ENCODE measurements at regions not wholly inside any gene's neighbourhood (a gene's known extent, or its start where the extent isn't known, plus 50 kb on each side); places are given as distances from the start of the nearest gene placed in this dataset.
"Not testable (repeated sequence)": the region's sequence is repeated elsewhere in the genome, so short reads cannot be mapped to it uniquely, and the experiment has no call there.

DNA sequence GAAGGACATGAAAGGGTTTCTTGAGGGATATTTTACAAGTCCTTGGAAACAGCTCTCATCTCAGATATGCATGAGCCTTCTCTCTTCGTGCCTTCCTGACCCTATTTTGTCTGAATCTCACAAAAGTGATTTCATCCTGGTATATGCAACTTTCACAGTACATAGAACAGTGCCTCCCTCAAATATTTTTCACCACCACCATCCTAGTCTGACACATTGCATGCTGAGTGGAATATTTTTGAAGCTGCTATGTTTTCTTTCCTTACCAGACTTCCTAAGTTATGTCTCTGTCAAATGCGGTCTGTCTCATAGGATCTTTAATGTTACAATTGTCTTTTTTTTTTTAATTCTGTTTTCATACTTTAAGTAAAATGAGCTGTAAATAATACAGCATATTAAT is 673.3 kb upstream of the LRRN3 start:
- no peak overlapping the region for H3K27ac ChIP-seq
- TF ChIP-seq POLR2A (IDR thresholded peaks at IDR 0.05) (no peak), POLR2AphosphoS5 (IDR thresholded peaks at IDR 0.05; ENCODE audit: insufficient read depth in 1 of 2, low read depth in 1 of 2) (no peak)
- TF ChIP-seq, protein P1, sequence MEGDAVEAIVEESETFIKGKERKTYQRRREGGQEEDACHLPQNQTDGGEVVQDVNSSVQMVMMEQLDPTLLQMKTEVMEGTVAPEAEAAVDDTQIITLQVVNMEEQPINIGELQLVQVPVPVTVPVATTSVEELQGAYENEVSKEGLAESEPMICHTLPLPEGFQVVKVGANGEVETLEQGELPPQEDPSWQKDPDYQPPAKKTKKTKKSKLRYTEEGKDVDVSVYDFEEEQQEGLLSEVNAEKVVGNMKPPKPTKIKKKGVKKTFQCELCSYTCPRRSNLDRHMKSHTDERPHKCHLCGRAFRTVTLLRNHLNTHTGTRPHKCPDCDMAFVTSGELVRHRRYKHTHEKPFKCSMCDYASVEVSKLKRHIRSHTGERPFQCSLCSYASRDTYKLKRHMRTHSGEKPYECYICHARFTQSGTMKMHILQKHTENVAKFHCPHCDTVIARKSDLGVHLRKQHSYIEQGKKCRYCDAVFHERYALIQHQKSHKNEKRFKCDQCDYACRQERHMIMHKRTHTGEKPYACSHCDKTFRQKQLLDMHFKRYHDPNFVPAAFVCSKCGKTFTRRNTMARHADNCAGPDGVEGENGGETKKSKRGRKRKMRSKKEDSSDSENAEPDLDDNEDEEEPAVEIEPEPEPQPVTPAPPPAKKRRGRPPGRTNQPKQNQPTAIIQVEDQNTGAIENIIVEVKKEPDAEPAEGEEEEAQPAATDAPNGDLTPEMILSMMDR (IDR thresholded peaks at IDR 0.05), result no peak
- no peak for DNase-seq (ENCODE audit: extremely low spot score in 2 of 2)
- no peaks in the 10 kb centered on the region for H3K4me1 ChIP-seq
- H3K9me3 ChIP-seq, result no peaks in the 10 kb centered on the region
- intact Hi-C loops (cut with DNase I), result no loop called here
- no peaks in the 10 kb centered on the region for H3K27me3 ChIP-seq
- H3K4me3 ChIP-seq, result no peak overlapping the region
- no peaks in the 10 kb centered on the region for H3K36me3 ChIP-seq

DNA sequence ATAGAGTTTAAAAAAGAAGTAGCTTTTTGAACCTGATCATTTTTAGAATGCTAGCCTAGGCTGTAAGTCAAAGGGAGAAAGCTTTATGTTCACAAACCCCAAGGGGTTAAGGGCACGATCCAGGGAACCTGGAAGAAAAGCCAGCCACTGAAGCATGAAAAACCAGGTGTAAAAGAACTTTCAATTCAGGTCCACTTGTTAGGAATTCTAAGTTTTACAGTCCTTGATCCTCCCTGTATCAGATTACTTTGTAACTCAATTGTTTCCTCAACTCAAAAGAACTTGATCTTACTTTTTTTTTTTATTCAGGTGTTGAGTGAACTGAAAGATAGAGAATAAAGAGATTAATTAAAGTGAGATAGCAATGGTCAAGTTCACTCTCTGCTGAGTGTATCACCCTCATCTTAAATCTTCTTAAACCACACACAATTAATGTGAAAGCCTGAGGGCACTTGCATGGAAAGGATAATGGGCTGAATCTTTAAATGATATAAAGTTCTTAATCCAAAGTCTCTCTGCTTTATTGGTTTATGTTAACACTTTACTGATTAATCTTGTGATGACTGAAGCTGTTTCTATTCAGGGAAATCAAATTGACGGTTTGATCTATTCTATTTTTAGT is 672.2 kb upstream of the LRRN3 start:
- Histone ChIP-seq H3K36me3 (no peaks in the 10 kb centered on the region), H3K27me3 (no peaks in the 10 kb centered on the region), H3K9me3 (no peaks in the 10 kb centered on the region), H3K4me1 (no peaks in the 10 kb centered on the region), H3K4me3 (no peak overlapping the region), H3K27ac (no peak overlapping the region)
- no peak for DNase-seq (ENCODE audit: extremely low spot score in 2 of 2)
- TF ChIP-seq POLR2AphosphoS5 (IDR thresholded peaks at IDR 0.05; ENCODE audit: insufficient read depth in 1 of 2, low read depth in 1 of 2), result no peak
- TF ChIP-seq, protein P1 (IDR thresholded peaks at IDR 0.05), result no peak
- TF ChIP-seq POLR2A (IDR thresholded peaks at IDR 0.05), result no peak
- intact Hi-C loops (cut with DNase I), result no loop called here

DNA sequence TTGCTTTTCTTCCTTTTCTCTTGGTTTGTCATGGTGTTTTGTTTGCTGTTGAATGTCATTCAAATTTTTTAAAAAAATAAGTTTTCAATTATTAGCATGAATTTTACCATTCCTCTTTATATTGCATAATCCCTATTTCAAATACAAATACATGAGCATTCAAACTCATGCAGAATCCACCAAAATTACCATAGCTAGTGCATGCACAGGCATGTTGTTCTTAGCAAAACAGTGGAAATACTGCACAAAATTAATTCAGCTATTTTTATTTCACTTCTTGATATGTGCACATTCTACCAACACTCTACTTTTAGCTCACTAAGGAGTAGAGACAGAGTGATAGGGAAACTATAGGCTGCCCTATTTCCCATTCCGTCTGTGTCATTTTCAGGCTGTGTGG is 670.1 kb upstream of the LRRN3 start:
- Histone ChIP-seq H3K9me3 (no peaks in the 10 kb centered on the region), H3K36me3 (no peaks in the 10 kb centered on the region), H3K4me1 (no peaks in the 10 kb centered on the region), H3K27ac (no peak overlapping the region), H3K27me3 (no peaks in the 10 kb centered on the region), H3K4me3 (no peak overlapping the region)
- intact Hi-C loops (cut with DNase I), result no loop called here
- TF ChIP-seq, protein P1 (IDR thresholded peaks at IDR 0.05), result no peak
- no peak for TF ChIP-seq POLR2A (IDR thresholded peaks at IDR 0.05)
- no peak for TF ChIP-seq POLR2AphosphoS5 (IDR thresholded peaks at IDR 0.05; ENCODE audit: insufficient read depth in 1 of 2, low read depth in 1 of 2)
- no peak for DNase-seq (ENCODE audit: extremely low spot score in 2 of 2)

GRCh38 chr7:110421490-110422241 is 669.3 kb upstream of the LRRN3 start:
- Histone ChIP-seq H3K36me3 (no peaks in the 10 kb centered on the region), H3K4me1 (no peaks in the 10 kb centered on the region), H3K27me3 (no peaks in the 10 kb centered on the region), H3K9me3 (no peaks in the 10 kb centered on the region), H3K4me3 (no peak overlapping the region), H3K27ac (no peak overlapping the region)
- intact Hi-C loops (cut with DNase I), result no loop called here
- no peak for DNase-seq (ENCODE audit: extremely low spot score in 2 of 2)
- TF ChIP-seq, protein P1 (IDR thresholded peaks at IDR 0.05), result no peak
- TF ChIP-seq POLR2A (IDR thresholded peaks at IDR 0.05) (no peak), POLR2AphosphoS5 (IDR thresholded peaks at IDR 0.05; ENCODE audit: insufficient read depth in 1 of 2, low read depth in 1 of 2) (no peak)

DNA sequence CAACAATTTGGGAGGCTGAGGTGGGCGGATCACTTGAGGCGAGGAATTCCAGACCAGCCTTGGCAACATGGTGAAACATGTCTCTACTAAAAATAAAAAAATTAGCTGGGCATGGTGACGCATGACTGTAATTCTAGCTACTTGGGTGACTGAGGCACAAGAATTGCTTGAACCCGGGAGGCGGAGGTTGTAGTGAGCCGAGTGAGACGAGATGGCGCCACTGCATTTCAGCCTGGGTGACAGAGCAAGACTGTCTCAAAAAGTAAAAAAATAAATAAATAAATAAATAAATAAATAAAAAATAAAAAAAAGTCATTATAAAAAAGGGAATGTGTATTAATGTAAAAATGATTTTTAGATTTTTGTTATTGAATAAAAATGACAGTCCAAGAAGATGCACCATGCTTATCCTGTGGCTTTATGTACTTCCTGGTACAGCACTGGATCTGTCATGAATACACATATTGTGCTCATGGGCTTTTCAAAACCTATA is 658.8 kb upstream of the LRRN3 start:
- no peak overlapping the region for H3K27ac ChIP-seq
- no peak for TF ChIP-seq POLR2A (IDR thresholded peaks at IDR 0.05)
- no peak overlapping the region for H3K4me3 ChIP-seq
- H3K36me3 ChIP-seq, result no peaks in the 10 kb centered on the region
- intact Hi-C loops (cut with DNase I), result no loop called here
- H3K27me3 ChIP-seq, result no peaks in the 10 kb centered on the region
- no peak for DNase-seq (ENCODE audit: extremely low spot score in 2 of 2)
- no peaks in the 10 kb centered on the region for H3K4me1 ChIP-seq
- no peaks in the 10 kb centered on the region for H3K9me3 ChIP-seq

DNA sequence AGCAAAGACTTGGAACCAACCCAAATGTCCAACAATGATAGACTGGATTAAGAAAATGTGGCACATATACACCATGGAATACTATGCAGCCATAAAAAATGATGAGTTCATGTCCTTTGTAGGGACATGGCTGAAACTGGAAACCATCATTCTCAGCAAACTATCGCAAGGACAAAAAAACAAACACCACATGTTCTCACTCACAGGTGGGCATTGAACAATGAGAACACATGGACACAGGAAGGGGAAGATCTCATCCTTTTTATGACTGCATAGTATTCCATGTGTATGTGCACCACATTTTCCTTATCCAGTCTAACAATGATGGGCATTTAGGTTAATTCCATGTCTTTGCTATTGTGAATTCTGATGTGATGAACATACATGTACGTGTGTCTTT is 652.0 kb upstream of the LRRN3 start:
- H3K4me1 ChIP-seq; H3K27me3 ChIP-seq; H3K9me3 ChIP-seq; H3K27ac ChIP-seq; H3K4me3 ChIP-seq; H3K36me3 ChIP-seq; DNase-seq (ENCODE audit: extremely low spot score in 2 of 2); intact Hi-C loops (cut with DNase I): not testable (repeated sequence)
